SK-N-DZ (cell line): ENCODE measurements at regions not wholly inside any gene's neighbourhood (a gene's known extent, or its start where the extent isn't known, plus 50 kb on each side); places are given as distances from the start of the nearest gene placed in this dataset.

Experiments used
- DNase-seq: peaks from one replicate; pipeline ENCODE4 v3.0.0-alpha.2; 2015; ENCODE audit warnings: low spot score

DNA sequence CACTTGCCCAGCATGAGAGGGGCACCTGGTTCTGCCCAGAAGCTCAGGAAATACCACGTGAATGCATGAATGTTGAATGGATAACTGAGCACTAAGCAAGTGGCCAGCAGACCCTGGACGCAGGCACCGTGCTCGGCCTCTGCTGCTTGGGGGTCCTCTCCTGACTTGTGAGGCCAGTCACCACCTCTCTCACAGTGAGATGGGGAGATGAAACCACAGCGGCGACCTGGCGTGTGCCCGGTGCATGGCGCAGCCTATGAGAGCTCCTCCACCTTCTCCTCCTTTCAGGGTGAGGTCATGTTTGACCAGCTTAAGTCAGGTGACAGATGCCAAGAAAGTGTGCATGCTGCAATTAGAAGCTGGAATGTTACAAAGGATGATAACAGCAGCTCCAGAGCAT, 75.5 kb downstream of the HMX1 start:
- DNase-seq = no peak

DNA sequence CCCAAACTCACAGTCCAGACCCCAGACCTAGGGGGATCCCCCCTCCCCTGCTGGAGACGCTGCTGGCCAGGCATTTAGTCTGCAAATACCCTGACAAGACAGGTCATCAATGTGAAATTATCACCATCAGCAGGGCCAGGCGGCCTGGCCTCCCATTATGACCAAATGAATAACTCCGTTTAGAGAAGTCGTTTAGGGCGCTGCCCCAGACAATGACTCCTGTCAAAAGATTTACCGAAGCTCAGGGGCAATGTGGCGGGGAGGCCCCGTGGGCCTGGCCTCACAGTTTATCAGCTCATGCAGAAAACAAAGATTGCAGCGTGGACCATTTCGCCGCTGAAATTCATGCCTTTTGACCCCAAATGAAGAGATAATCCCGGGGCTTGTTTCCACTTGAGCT, 76.5 kb downstream of the HMX1 start:
- DNase-seq = no peak

DNA sequence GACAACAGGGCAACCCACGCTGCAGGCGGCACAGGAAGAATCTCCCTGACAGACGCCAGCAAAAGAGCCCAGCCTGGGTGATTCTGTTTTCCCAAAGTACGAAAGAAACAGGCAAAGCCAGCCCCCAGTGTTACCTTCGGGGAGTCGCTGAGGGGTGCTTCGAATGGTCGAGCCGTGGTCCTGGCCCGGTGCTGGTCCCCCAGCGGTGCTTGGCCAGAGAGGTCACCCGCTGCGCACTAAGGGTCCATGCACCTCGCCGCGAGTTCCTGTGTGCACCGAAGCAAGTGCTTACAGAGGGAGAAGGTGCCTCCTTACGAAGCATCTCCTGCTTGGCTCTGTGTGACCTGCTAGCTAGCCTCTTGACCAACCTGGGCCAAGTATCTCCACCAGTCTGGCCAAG, 77.1 kb downstream of the HMX1 start:
- DNase-seq = no peak

DNA sequence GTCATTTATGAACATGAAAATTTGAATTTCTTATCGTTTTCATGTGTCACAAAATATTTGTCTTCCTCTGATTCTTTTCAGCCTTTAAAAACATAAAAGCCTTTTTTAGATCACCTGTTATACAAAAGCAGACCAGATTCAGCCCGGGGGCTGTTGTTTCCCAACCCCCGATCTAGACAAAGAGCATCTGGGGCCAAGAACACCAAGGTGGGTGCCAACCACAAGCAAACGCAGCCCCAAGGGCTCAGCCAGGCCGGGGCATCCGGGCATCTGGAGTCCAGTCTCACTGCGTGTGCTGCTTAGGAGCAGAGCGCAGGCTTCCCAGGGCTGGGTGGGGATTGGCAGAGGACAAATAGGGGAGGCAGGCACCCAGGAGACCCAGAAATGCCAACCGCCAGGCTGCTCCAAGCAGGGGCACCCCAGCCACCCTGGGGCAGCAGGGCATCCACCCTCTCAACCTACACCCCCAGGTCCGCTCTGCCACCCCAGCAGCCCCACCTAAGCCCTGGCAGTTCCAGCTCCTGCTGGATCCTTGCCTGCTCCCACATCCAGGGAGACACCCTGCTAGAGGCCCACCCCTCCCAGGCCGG, 78.0 kb downstream of the HMX1 start:
- DNase-seq = no peak

DNA sequence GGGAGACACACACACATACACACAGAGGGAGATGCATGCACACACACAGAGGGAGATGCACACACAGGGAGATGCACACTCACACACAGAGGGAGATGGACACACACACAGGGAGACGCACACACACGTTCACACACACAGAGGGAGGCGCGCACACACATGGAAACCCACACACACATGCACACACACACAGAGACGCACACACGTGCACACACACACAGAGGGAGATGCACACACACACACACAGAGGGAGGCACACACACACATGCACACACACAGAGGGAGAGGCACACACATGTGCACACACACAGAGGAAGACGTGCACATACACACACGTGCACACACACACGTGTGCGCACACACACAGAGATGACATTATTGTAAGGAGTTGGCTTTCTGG, 79.1 kb downstream of the HMX1 start:
- DNase-seq = no peak

DNA sequence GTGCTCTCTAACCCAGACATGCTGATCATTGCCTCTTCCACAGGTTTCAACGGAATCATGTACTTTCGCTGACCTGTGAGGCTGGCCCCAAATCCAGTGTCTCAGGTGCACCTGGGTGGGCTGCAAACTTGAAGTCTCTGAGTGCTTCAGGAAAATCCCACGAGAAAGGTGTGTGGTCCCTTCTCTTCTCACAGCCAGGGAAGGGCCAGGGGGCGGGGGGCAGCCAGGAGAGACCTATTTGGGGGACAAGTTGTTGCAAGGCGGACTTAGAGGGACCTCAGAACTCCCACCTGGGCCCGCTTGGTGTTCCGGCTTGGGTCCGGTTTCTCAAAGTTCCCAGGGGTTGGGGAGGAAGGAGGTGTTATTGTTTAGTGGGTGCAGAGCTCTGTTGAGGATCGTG, 80.0 kb downstream of the HMX1 start:
- no peak for DNase-seq

DNA sequence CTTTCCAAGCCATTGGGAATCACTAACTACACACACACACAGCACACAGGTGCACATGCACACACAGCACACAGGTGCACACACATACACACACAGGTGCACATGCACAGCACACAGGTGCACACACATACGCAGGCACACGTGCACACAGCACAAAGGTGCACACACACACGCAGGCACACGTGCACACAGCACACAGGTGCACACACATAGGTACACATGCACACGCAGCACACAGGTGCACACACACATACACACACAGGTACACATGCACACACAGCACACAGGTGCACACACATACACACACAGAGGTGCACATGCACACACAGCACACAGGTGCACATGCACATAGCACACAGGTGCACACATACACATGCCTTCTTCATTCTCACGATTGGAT, 80.9 kb downstream of the HMX1 start:
- DNase-seq = no peak

DNA sequence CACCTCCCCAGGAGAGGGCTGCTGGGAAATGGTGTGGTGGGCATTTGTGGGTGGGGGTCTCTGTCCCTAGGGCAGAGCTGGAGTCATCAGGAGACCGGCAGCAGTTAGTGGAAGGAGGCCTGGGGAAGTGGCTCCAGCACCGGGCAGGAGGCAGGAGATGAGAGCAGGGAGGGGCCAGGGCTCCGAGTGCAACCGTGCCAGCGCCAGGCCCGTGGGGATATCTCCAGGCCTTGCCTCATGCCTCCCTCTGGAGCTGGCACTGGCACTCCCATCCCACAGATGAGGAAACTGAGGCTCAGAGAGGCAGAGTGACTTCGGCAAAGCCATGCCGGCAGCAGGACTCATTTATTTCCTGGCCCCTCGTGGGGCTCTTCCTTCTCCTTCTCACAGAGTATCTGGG, 83.5 kb downstream of the HMX1 start:
- DNase-seq = no peak

DNA sequence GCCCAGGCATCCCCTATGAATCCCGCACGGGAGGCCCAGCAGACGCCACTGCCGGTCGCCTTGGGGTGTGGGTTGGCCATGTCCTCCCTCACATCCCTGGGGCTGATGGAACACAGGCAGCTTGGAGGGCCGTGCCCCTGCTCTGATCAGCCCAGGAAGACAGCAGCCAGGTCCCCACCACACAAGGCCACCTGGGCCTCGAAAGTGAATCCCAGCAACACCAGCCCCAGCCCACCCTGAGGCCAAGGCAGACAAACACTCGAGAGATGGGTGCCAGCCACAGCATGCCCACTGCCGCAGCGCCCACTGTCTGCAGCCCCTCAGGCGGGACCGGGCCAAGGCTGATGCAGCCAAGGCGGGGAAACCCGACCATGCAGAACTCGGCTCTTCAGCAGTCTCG, 85.5 kb downstream of the HMX1 start:
- DNase-seq = no peak

DNA sequence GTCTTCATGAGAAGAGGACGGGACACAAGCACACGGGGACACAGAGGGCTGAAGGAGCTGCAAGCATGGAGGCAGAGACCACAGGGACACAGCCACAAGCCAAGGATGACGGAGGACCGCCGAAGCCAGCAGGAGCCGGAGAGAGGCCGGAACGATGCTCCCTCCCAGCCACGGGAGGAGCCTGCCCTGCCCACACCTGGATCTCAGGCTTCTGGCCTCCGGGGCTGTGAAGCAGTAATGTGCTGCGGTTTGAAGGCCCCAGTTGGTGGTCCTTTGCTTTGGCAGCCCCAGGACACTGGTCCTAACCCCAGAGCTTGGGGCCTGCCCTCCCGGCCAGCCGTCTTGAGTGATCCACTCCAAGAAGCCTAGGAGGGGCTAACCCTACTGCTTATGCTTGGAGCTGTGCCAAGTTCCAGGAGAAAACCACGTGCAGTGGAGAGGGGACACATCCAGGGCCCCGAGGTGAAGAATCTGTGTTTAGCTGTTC, 85.9 kb downstream of the HMX1 start:
- DNase-seq = no peak

DNA sequence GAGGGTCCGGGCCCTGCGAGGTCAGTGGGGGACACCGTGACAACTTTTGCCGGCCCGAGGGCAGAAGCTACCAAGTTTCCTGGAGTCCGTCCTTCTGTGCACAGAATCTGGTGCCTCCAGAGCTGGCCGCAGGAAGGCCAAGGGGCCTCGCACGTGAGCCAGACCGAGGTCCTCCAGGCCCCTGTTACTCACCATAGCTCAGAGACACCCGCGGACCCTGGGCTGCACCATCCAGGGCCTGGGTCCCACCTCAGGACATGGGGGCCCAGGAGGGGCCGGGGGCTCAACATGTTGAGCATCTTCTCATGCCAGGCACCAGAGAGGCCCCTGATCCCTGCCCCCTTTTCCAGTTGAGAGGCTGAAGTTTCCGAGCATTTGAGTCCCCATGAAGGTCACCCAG, 87.9 kb downstream of the HMX1 start:
- no peak for DNase-seq

DNA sequence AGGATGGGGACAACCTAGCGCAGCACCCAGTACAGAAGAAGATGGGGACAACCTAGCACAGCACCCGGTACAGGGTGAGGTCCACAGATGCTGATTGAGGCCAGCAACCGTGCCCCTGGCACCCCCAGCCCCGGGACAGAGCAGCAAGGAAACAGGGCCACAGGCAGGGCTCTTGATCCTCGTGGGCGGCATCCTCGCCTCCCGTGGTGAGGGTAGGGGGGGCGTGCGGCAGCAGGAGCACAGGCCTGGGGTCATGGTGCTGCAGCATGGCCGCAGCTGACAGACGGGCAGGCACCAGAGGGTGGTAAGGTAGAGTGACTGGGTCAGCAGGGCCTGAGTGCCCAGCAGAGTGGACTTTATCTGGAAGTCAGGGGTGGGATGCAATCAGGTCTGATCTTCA, 89.5 kb downstream of the HMX1 start:
- DNase-seq = no peak

DNA sequence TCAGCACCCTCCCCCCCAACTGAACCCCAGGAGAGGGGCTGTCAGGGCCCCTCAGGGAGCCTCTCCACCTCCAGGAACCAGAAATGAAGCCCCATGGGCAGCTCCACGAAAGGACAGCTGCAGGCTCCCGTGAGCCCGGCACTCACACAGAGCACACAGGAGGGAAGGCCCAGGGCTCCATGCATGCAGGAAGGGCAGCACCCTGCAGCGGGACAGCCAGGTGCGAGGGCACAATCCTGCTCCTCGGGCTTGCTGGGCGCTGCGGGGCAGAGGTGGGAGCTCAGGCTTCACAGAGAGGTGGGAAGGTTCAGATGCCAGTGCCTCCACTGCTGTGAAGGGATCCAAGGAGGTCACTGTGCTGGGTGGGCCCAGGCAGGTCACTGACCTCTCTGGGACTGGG, 90.0 kb downstream of the HMX1 start:
- DNase-seq = no peak

DNA sequence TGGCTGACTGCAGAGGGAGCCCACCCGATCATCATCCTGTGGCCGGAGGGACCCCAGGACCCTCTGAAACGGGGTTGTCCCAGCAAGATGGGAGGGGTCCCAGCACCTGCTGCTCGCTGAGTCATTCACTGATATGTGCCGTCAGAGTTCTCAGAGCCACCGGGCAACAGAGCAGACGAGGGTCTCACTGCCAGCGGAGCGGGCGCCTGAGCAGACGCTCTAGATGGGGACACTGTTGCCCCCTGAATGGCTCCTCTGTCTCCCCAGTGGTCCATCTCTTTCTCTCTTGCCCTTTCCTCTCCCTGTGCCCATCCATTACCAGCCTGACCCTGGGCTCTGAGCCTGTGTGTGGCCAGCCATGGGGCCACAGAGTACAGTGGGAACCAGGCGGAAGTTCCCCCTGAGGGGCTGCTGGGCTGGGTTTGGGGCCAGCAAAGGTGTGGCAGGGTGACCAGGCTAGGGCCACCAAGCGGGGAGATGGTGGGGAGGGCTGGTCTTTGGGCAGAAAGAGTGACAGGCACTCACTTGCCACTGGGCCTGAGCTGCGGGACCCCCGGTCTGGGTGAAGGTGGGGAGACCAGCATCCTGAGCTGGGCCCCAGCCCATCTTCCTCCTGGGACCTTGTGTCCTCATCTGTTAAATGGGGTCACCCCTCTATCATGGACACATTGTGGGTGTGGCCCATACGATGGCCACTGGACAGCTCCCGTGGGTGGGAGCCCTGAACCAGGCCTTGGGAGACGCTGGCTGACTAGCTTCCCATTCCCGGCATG, 90.9 kb downstream of the HMX1 start:
- DNase-seq = no peak

DNA sequence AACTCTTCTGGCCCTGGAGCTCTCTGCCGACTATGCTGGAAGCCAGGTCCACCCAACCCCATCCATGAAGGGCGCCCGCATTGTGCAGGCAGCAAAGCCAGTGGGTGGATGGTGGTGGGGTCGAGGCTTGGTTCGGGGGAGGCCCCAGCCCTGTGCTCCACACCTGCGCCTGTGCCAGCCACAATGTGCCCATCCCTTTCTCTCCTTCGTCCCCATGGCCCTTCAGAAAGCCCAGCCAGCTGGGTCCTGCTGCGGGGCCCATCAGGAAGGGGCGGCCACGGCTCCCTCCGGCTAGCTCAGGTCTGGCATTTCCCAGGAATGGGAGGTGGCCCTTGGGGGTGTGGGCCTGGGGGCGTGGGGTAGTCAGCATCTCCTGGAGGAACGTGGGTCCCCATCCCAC, 91.6 kb downstream of the HMX1 start:
- DNase-seq = no peak

DNA sequence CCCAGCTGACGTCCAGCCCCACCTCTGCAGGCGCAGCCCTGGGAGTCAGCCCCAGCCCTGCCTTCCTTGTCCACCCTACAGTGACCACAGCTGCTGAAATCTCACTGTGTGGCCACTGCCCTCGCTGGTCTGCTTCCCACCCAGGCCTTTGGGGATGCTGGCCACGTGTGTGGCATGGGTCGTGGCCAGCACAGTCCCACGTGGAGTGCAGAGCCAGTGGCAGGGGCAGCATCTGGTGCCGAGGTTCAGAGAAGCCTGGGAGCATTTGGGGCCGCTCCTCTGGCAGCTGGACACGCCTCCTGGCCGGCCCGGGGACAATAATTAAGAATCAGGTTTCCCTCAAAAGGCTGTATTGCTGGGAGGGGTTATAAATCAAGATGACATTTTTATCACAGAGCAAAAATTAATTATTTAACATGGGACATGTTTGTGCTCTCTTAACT, 92.1 kb downstream of the HMX1 start:
- DNase-seq = peak; percentile 53

DNA sequence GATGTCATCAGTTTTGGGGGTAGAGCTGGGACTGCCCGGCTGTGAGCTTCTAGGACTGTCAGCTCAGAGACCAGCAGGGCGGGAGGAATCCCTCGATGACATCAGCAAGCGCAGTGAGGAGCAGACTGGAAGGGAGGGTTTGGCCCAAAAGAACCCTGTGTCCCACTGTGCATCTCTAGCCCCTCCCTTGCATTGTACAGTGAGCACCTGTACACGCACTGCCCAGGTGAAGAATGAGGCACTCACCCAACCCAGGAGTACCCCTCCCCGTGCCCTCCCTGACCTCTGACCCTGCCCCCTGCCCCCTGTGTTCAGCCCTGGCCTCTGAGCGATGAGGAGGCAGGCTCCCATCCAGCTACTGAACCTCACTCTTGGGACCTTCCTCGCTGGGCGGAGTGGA, 92.9 kb downstream of the HMX1 start:
- no peak for DNase-seq

DNA sequence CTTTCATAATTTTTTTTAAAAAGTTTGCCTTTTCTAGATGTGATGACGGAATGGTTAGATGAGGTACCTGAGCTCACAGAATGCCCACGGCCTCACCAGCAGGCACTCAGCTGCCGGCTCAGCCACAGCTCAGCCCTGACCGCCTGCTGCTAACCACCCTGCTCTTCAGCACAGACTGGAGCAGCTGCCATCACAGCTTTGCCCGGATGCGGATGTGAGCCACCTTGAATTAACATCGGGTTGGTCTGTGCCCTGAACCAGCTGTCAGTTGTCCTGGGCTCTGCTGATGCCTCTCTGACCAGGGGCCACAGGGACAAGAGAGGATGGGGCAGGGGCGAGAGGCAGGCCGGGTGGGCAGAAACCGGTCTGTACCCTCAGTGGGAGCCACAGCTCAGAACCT, 93.3 kb downstream of the HMX1 start:
- DNase-seq = no peak

DNA sequence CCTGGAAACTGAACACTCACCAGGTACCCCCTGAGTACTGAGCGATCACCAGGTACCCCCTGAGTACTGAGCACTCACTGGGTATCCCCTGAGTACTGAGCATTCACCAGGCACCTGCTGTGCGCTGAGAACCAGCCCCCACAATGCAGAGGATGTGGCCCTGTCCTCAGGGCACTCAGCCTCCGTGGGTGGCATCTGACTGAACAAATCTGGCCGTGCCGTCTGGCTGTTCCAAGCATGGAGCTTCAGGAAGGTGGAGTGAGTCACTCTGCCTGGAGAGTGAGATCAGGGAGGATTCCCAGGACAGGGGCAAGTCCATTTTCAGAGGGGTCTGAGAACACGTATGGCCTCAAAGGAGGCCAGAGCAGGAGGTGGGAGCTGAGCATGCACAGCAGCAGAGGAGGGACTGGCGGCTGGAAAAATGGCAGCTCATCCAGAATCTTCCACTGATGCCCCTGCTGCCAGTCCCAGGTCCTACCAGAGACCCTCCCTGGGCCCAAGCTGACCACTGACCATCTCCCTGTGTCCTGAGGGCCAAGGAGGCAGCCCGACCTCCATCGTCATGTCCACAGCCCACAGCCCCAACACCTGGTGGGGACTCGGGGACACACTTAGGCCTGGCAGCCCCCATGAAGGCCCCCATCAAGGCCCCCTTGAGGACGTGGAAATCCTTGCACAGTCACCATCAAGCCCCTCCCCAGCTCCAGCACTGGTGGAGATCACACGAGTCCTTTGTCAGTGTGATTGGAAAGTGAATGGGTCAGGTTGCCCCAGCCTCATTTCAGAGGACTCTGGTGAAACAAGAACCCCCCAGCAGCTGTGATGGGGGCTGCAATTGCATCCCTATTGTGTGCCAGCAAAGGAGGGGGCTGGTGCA, 94.1 kb downstream of the HMX1 start:
- DNase-seq = no peak

DNA sequence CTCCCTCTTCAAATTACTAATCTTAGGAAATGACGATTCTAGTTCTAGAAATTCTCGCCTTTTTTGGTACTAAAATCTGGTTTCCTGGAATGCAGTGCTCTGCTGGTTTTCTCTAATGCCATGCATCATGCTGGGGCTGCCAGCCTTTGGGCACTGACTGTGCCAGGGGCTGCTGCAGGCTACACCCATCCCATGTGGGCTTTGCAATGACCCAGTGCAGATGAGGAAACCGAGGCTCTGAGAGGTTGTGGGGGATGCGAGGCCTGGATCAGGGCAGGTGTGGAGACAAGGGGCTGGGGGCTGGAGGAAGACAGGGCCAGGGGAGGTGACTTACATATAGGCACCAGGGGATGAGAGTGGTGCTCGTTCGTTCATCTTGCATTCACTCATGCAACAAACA, 95.3 kb downstream of the HMX1 start:
- DNase-seq = no peak

DNA sequence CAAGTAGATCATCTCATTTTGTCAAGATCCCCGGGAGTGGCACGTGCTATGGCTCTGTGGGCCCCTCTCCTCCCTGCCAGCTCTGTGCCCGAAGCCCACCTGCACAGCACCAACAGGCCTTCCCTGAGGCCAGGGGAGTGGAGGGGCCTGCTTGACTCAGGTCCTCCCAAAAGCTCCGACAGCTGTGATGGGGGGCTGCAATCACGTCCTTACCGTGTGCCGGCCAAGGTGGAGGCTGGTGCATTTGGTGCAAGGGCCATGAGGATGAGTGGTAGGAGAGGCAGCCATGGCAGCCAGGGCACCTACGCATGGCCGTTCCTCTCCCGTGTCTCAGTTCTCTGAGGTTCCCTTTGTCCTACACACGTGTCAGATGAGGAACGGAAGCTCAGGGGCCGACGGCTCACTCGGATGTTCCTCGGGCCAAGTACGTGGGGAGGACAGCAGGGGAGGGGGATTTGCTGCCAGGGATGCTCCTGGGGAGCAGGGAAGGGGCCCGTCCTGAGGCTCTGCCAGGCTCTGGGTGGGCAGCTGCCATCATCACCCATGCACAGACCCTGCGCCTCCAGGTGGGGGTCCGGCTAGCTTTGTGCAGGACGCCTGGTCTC, 95.8 kb downstream of the HMX1 start:
- no peak for DNase-seq

DNA sequence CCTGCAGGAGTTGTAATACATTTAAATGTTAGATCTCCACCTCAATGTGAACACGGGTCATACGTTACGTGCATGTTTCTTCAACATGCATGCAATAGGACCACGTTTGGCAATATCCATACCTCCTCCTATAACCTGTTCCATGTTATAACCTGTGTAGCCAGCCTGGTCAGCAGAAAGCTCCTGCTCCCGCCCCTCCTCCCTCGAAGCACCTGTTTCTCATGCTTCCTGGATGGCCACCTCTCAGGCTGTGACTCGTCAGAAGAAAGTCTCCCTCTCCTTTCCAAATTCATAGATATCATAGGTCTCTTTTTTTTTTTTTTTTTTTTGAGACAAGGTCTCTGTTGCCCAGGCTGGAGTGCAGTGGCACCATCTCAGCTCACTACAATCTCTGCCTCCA, 96.5 kb downstream of the HMX1 start:
- DNase-seq = no peak
